H9 (cell line): ENCODE measurements at regions not wholly inside any gene's neighbourhood (a gene's known extent, or its start where the extent isn't known, plus 50 kb on each side); places are given as distances from the start of the nearest gene placed in this dataset.
"Not testable (repeated sequence)": the region's sequence is repeated elsewhere in the genome, so short reads cannot be mapped to it uniquely, and the experiment has no call there.

Experiments used
- DNase-seq: peaks from one replicate; pipeline ENCODE4 v3.0.0-alpha.2; 2017
- H2AFZ ChIP-seq: one replicate; pipeline ENCODE4 v1.6.1; 2013; ENCODE audit warnings: mild to moderate bottlenecking, low read length, control low read depth, moderate library complexity
- H2AK5ac ChIP-seq: 2 replicates; pipeline ENCODE4 v1.6.1; 2013; ENCODE audit warnings: low read length, control low read depth, mixed read lengths; ENCODE audit not compliant: insufficient read length
- H2BK120ac ChIP-seq: one replicate; pipeline ENCODE4 v1.6.1; 2013; ENCODE audit warnings: low read depth, mild to moderate bottlenecking, low read length, control low read depth, inconsistent platforms; ENCODE audit not compliant: poor library complexity, severe bottlenecking
- H2BK12ac ChIP-seq: 2 replicates; pipeline ENCODE4 v1.6.1; 2013; ENCODE audit warnings: low read length, control low read depth, mixed read lengths, low read depth; ENCODE audit not compliant: insufficient read length
- H2BK15ac ChIP-seq: 2 replicates; pipeline ENCODE4 v1.6.1; 2013; ENCODE audit warnings: low read depth, low read length, control low read depth
- H2BK20ac ChIP-seq: one replicate; pipeline ENCODE4 v1.6.1; 2013; ENCODE audit warnings: low read depth, mild to moderate bottlenecking, low read length, control low read depth, inconsistent platforms; ENCODE audit not compliant: poor library complexity, severe bottlenecking
- H2BK5ac ChIP-seq: 2 replicates; pipeline ENCODE4 v1.6.1; 2013; ENCODE audit warnings: low read length, control low read depth, mixed read lengths; ENCODE audit not compliant: insufficient read length
- H3K14ac ChIP-seq: 2 replicates; pipeline ENCODE4 v1.6.1; 2013; ENCODE audit warnings: low read length, control low read depth; ENCODE audit not compliant: insufficient read depth
- H3K18ac ChIP-seq: 2 replicates; pipeline ENCODE4 v1.6.1; 2013; ENCODE audit warnings: low read depth, mild to moderate bottlenecking, mixed read lengths, low read length, control low read depth; ENCODE audit not compliant: insufficient read length
- H3K23ac ChIP-seq: 2 replicates; pipeline ENCODE4 v1.6.1; 2013; ENCODE audit warnings: low read length, control low read depth, mixed read lengths, low read depth; ENCODE audit not compliant: insufficient read length
- H3K23me2 ChIP-seq: 2 replicates; pipeline ENCODE4 v1.6.1; 2013; ENCODE audit warnings: low read depth, mild to moderate bottlenecking, mixed read lengths, low read length, control low read depth; ENCODE audit not compliant: insufficient read length, poor library complexity, severe bottlenecking
- H3K27ac ChIP-seq: 2 replicates; pipeline ENCODE4 v1.5.1; 2013; ENCODE audit warnings: low read length, control low read depth, mixed read lengths, low read depth; ENCODE audit not compliant: insufficient read length
- H3K27me3 ChIP-seq: 2 replicates; pipeline ENCODE4 v1.6.1; 2013; ENCODE audit warnings: low read length, control low read depth, inconsistent platforms; ENCODE audit not compliant: insufficient read depth
- H3K4ac ChIP-seq: 2 replicates; pipeline ENCODE4 v1.6.1; 2013; ENCODE audit warnings: low read depth, mild to moderate bottlenecking, control low read depth, inconsistent platforms, low read length, moderate library complexity
- H3K4me1 ChIP-seq: 2 replicates; pipeline ENCODE4 v1.6.1; 2013; ENCODE audit warnings: low read length, control low read depth, inconsistent platforms; ENCODE audit not compliant: insufficient read depth
- H3K4me2 ChIP-seq: 2 replicates; pipeline ENCODE4 v1.6.1; 2013; ENCODE audit warnings: low read length, control low read depth, mixed read lengths; ENCODE audit not compliant: insufficient read length, insufficient read depth
- H3K56ac ChIP-seq: 2 replicates; pipeline ENCODE4 v1.6.1; 2013; ENCODE audit warnings: low read depth, mild to moderate bottlenecking, mixed read lengths, low read length, control low read depth; ENCODE audit not compliant: insufficient read length
- H3K79me1 ChIP-seq: 2 replicates; pipeline ENCODE4 v1.6.1; 2013; ENCODE audit warnings: low read depth, mild to moderate bottlenecking, moderate library complexity, low read length, control low read depth, inconsistent platforms; ENCODE audit not compliant: insufficient read depth, poor library complexity, severe bottlenecking
- H3K79me2 ChIP-seq: 2 replicates; pipeline ENCODE4 v1.6.1; 2013; ENCODE audit warnings: low read length, control low read depth, inconsistent platforms; ENCODE audit not compliant: insufficient read depth
- H3K9ac ChIP-seq: 2 replicates; pipeline ENCODE4 v1.6.1; 2013; ENCODE audit warnings: low read length, control low read depth, mixed read lengths; ENCODE audit not compliant: insufficient read length; ENCODE audit errors: extremely low read depth
- H3K9me3 ChIP-seq: one replicate; pipeline ENCODE4 v1.6.1; 2013; ENCODE audit warnings: low read depth, low read length, inconsistent platforms; ENCODE audit not compliant: control insufficient read depth
- H3T11ph ChIP-seq: one replicate; pipeline ENCODE4 v1.6.1; 2013; ENCODE audit warnings: mild to moderate bottlenecking, low read length, control low read depth, inconsistent platforms
- H4K20me1 ChIP-seq: one replicate; pipeline ENCODE4 v1.6.1; 2013; ENCODE audit not compliant: control insufficient read depth, insufficient read length, insufficient read depth
- H4K5ac ChIP-seq: 2 replicates; pipeline ENCODE4 v1.6.1; 2013; ENCODE audit warnings: low read depth, mild to moderate bottlenecking, mixed read lengths, low read length, control low read depth; ENCODE audit not compliant: insufficient read length
- H4K8ac ChIP-seq: replicated peaks from 2 replicates; pipeline ENCODE4 v1.6.1; 2013; ENCODE audit warnings: low read length, control low read depth, mixed read lengths, low read depth; ENCODE audit not compliant: insufficient read length
- H4K91ac ChIP-seq: 2 replicates; pipeline ENCODE4 v1.6.1; 2013; ENCODE audit warnings: low read depth, mild to moderate bottlenecking, moderate library complexity, mixed read lengths, low read length, control low read depth; ENCODE audit not compliant: insufficient read length
- H3K27ac Mint-ChIP-seq, 3 experiments: 2 replicates in 2 of 3; 3 replicates in 1 of 3; pipeline ENCODE4 v1.8.0; 2020 to 2021; ENCODE audit warnings: mixed read lengths in 3 of 3, mild to moderate bottlenecking in 1 of 3, moderate library complexity in 1 of 3
- H3K27me3 Mint-ChIP-seq: 2 replicates; pipeline ENCODE4 v1.8.0; 2021; ENCODE audit warnings: low read depth, mild to moderate bottlenecking, moderate library complexity, mixed read lengths
- H3K36me3 Mint-ChIP-seq, 3 experiments: 2 replicates in 2 of 3; 3 replicates in 1 of 3; pipeline ENCODE4 v1.8.0; 2020 to 2021; ENCODE audit warnings: low read depth in 3 of 3, mixed read lengths in 3 of 3; ENCODE audit not compliant: insufficient read depth in 1 of 3
- H3K4me1 Mint-ChIP-seq, 2 experiments: 2 replicates each; pipeline ENCODE4 v1.8.0; 2020; ENCODE audit warnings: mixed read lengths in 2 of 2
- H3K4me3 Mint-ChIP-seq, 2 experiments: 2 replicates in 1 of 2; 3 replicates in 1 of 2; pipeline ENCODE4 v1.8.0; 2020 to 2021; ENCODE audit warnings: mild to moderate bottlenecking in 2 of 2, mixed read lengths in 2 of 2, moderate library complexity in 1 of 2
- H3K9me3 Mint-ChIP-seq, 2 experiments: 2 replicates in 1 of 2; 3 replicates in 1 of 2; pipeline ENCODE4 v1.8.0; 2020; ENCODE audit warnings: mild to moderate bottlenecking in 2 of 2, mixed read lengths in 2 of 2, moderate library complexity in 1 of 2
- WGBS: extraction: QIAGEN DNeasy Blood & Tissue Kit; methylation state at CpG from one replicate; pipeline ENCODE4 v1.1.7; 2013; ENCODE audit warnings: missing lambda C conversion rate, low lambda C conversion rate, mixed read lengths; ENCODE audit not compliant: insufficient read length; ENCODE audit errors: extremely low coverage; 5-methylcytosine and 5-hydroxymethylcytosine counted together
- TF ChIP-seq, protein P1 (sequence below): fragments of 200-600 bp; sonication (generic); conservative IDR thresholded peaks from 3 replicates; pipeline ENCODE4 v1.8.0; 2021; ENCODE audit warnings: antibody characterized with exemption, mild to moderate bottlenecking

DNA sequence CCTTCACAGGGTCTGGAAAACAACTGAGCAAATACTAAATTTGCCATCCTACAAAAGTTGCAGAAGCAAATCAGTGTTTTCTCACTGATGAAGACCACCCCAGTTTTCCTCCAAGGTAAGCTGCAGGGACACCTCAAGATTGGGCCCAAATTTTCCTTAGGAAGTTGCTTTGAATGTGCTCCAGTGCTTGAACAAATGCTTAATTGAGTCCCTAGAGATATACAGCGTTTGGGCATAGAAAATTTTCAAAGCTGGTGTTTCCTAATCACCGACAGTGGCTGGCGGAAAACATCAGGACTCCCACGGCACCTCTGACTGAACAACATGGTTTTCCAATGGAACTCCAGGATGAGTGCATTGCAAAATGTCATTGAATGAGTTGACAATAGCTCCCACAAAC, 92.5 kb upstream of the HMGA2 start:
- Histone ChIP-seq H3K9ac (no peak overlapping the region), H3K18ac (no peak overlapping the region), H3T11ph (no peak overlapping the region), H2BK15ac (no peak overlapping the region), H3K4me1 (no peaks in the 10 kb centered on the region), H4K5ac (no peak overlapping the region), H4K8ac (no peak overlapping the region), H2BK20ac (no peak overlapping the region), H3K27me3 (peaks cover 4% of the 10 kb centered on the region; the same call in 1 of the 2 replicates), H3K56ac (no peak overlapping the region), H2AK5ac (no peak overlapping the region), H2AFZ (no peak overlapping the region), H4K20me1 (no peaks in the 10 kb centered on the region), H4K91ac (no peak overlapping the region), H2BK12ac (no peak overlapping the region), H3K23ac (no peak overlapping the region), H3K79me1 (no peaks in the 10 kb centered on the region), H3K4me2 (no peak overlapping the region), H3K14ac (no peak overlapping the region), H3K79me2 (no peaks in the 10 kb centered on the region), H3K23me2 (peaks cover 11% of the 10 kb centered on the region), H3K9me3 (no peaks in the 10 kb centered on the region), H3K4ac (no peak overlapping the region), H2BK5ac (no peak overlapping the region), H2BK120ac (no peak overlapping the region), H3K27ac (no peak overlapping the region)
- no peak overlapping the region for H3K27ac Mint-ChIP-seq
- no CpG with 5 or more reads among the region's 4 CpGs for WGBS
- peaks cover 12 to 13% of the 10 kb centered on the region in 2 experiments for H3K4me1 Mint-ChIP-seq
- TF ChIP-seq, protein P1, sequence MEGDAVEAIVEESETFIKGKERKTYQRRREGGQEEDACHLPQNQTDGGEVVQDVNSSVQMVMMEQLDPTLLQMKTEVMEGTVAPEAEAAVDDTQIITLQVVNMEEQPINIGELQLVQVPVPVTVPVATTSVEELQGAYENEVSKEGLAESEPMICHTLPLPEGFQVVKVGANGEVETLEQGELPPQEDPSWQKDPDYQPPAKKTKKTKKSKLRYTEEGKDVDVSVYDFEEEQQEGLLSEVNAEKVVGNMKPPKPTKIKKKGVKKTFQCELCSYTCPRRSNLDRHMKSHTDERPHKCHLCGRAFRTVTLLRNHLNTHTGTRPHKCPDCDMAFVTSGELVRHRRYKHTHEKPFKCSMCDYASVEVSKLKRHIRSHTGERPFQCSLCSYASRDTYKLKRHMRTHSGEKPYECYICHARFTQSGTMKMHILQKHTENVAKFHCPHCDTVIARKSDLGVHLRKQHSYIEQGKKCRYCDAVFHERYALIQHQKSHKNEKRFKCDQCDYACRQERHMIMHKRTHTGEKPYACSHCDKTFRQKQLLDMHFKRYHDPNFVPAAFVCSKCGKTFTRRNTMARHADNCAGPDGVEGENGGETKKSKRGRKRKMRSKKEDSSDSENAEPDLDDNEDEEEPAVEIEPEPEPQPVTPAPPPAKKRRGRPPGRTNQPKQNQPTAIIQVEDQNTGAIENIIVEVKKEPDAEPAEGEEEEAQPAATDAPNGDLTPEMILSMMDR: no peak
- no peaks in the 10 kb centered on the region for H3K36me3 Mint-ChIP-seq
- peaks cover 44% of the 10 kb centered on the region for H3K27me3 Mint-ChIP-seq
- no peaks in the 10 kb centered on the region for H3K9me3 Mint-ChIP-seq
- DNase-seq: no peak
- no peak overlapping the region for H3K4me3 Mint-ChIP-seq

- DNase-seq, H3K23me2 ChIP-seq, H3K27ac ChIP-seq, H2BK20ac ChIP-seq, H3K9me3 Mint-ChIP-seq, H3K4ac ChIP-seq, H2BK12ac ChIP-seq, H3K9ac ChIP-seq, H2BK15ac ChIP-seq, H4K8ac ChIP-seq, H2BK120ac ChIP-seq, H3K4me2 ChIP-seq, H3K56ac ChIP-seq, H2AFZ ChIP-seq, H3K79me2 ChIP-seq, H4K91ac ChIP-seq, H3K27ac Mint-ChIP-seq, H3K9me3 ChIP-seq, H2AK5ac ChIP-seq, H3K23ac ChIP-seq, H3K27me3 ChIP-seq, H3K4me3 Mint-ChIP-seq, H2BK5ac ChIP-seq, H3K4me1 ChIP-seq, H3K14ac ChIP-seq, H3K36me3 Mint-ChIP-seq, H3K79me1 ChIP-seq, H3K18ac ChIP-seq, H4K20me1 ChIP-seq, H4K5ac ChIP-seq, H3T11ph ChIP-seq: not testable (repeated sequence)
- Mint-ChIP-seq H3K4me1 (peaks cover 12 to 14% of the 10 kb centered on the region in 2 experiments), H3K27me3 (peaks cover 37% of the 10 kb centered on the region)
- no CpG with 5 or more reads among the region's 2 CpGs for WGBS
Observed at GRCh38 chr12:65733643-65734042, 90.6 kb upstream of the HMGA2 start.
